Kidney glomerular epithelial cell (primary cell): ENCODE measurements at regions not wholly inside any gene's neighbourhood (a gene's known extent, or its start where the extent isn't known, plus 50 kb on each side); places are given as distances from the start of the nearest gene placed in this dataset.
"Not testable (repeated sequence)": the region's sequence is repeated elsewhere in the genome, so short reads cannot be mapped to it uniquely, and the experiment has no call there.

Experiments used
- DNase-seq: peaks from one replicate; lab custom pipeline; 2025; lab: John Stamatoyannopoulos, UW

GRCh38 chr7:9919-10318 is 182.5 kb upstream of the FAM20C start:
- not testable (repeated sequence) for DNase-seq

- not testable (repeated sequence) for DNase-seq
Measured at GRCh38 chr7:32565-33280, 159.6 kb upstream of the FAM20C start.

GRCh38 chr7:35121-35541 is 157.2 kb upstream of the FAM20C start:
- not testable (repeated sequence) for DNase-seq

GRCh38 chr7:36539-36938 is 155.8 kb upstream of the FAM20C start:
- DNase-seq = not testable (repeated sequence)

GRCh38 chr7:37656-38055 is 154.7 kb upstream of the FAM20C start:
- DNase-seq = not testable (repeated sequence)

- not testable (repeated sequence) for DNase-seq
Measured at GRCh38 chr7:38444-38843, 153.9 kb upstream of the FAM20C start.

GRCh38 chr7:39984-40740 is 152.2 kb upstream of the FAM20C start:
- DNase-seq = not testable (repeated sequence)

- DNase-seq = no peak
Measured at GRCh38 chr7:40799-41750, 151.3 kb upstream of the FAM20C start.

GRCh38 chr7:41917-42565 is 150.3 kb upstream of the FAM20C start:
- no peak for DNase-seq

- no peak for DNase-seq
Measured at GRCh38 chr7:43791-44540, 148.4 kb upstream of the FAM20C start.

GRCh38 chr7:44541-44896 is 147.9 kb upstream of the FAM20C start:
- DNase-seq = no peak

GRCh38 chr7:45106-46090 is 147.0 kb upstream of the FAM20C start:
- DNase-seq = no peak

GRCh38 chr7:46123-46829 is 146.1 kb upstream of the FAM20C start:
- DNase-seq = no peak

- no peak for DNase-seq
Measured at GRCh38 chr7:46830-47140, 145.6 kb upstream of the FAM20C start.

- no peak for DNase-seq
Measured at GRCh38 chr7:51456-52068, 140.8 kb upstream of the FAM20C start.

GRCh38 chr7:52100-52499 is 140.3 kb upstream of the FAM20C start:
- DNase-seq = no peak

- DNase-seq = no peak
Measured at GRCh38 chr7:53531-53930, 138.8 kb upstream of the FAM20C start.

GRCh38 chr7:54615-55014 is 137.8 kb upstream of the FAM20C start:
- no peak for DNase-seq

- DNase-seq = no peak
Measured at GRCh38 chr7:55690-56248, 136.6 kb upstream of the FAM20C start.
